ENCODE measurements at regions not wholly inside any gene's neighbourhood (a gene's known extent, or its start where the extent isn't known, plus 50 kb on each side); places are given as distances from the start of the nearest gene placed in this dataset.
A peak's percentile ranks its signal among the peaks of the same experiment; 100 is the strongest.
"Not testable (repeated sequence)": the region's sequence is repeated elsewhere in the genome, so short reads cannot be mapped to it uniquely, and the experiment has no call there.

DNA sequence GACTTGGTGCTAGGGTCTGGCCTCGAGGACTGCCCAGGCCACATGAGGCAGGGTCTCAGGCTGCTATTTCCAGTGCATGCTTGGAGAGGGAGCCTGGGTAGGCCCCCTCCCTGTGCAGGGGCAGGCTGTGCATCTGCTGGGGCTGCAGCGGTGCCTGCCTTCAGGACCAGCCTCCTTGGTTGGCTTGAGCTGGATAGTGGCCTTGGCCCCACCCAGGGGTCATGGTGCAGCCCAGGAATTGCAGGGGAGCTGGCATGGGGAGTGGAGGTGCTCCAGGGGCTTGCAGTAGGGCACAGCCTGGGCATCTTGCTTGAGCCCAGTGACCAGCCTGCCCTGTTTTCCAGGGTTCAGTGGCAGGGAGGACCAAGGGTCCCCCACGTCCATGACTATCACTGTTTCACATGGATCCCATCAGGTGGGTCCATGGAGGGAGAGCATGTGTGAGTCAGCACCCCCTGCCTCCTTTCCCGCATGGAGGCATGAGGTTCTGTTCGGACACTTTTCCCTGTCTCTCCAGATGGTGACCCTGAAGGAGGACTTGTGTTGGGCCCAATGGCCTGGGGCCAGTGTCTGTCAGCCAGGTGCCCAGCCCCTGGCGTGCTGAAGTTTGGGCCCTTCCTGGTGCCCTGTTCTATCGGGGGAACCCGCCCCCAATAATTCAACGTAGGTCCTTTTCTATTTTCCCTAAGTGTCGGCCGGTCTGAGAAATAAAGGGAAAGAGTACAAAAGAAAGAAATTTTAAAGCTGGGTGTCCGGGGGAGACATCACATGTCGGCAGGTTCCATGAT lies 218.6 kb downstream of the SNRPN start:
- 83% methylated on average over 13 of the region's 13 CpGs for WGBS
- Histone ChIP-seq H2BK5ac (ENCODE audit: low read depth, low read length, poor library complexity, severe bottlenecking) (no peak overlapping the region), H2BK120ac (ENCODE audit: low read depth, low read length) (no peak overlapping the region), H2BK12ac (ENCODE audit: low read length in 2 of 2) (no peak overlapping the region), H4K8ac (ENCODE audit: low read length) (peak overlapping the region; percentile 22), H3K27me3 (ENCODE audit: control insufficient read depth in 1 of 2, insufficient read depth in 1 of 2, low read length in 2 of 2) (no peaks in the 10 kb centered on the region), H3K4ac (ENCODE audit: low read depth in 1 of 2, low read length in 2 of 2) (no peak overlapping the region), H3K4me2 (ENCODE audit: low read length, poor library complexity, severe bottlenecking) (no peak overlapping the region), H3K23ac (ENCODE audit: low read length in 2 of 2) (no peak overlapping the region), H3K27ac (ENCODE audit: low read length, poor library complexity, severe bottlenecking) (no peak overlapping the region), H2AFZ (ENCODE audit: low read depth, low read length) (no peak overlapping the region), H3K4me3 (ENCODE audit: insufficient read depth in 1 of 2, low read depth in 1 of 2, low read length in 2 of 2) (no peak overlapping the region), H3K36me3 (ENCODE audit: control insufficient read depth in 1 of 2, insufficient read depth in 2 of 2, low read depth in 1 of 2, low read length in 2 of 2) (no peaks in the 10 kb centered on the region), H3K14ac (ENCODE audit: low read length in 2 of 2) (no peak overlapping the region), H3K79me1 (replicated peaks; ENCODE audit: low read length, poor library complexity, severe bottlenecking) (no peaks in the 10 kb centered on the region), H3K9ac (ENCODE audit: low read length) (no peak overlapping the region), H3K9me3 (ENCODE audit: control insufficient read depth, low read length) (peaks cover 12% of the 10 kb centered on the region), H2BK15ac (ENCODE audit: low read depth, poor library complexity, severe bottlenecking) (no peak overlapping the region), H3K18ac (ENCODE audit: low read depth in 1 of 2, low read length in 2 of 2) (no peak overlapping the region), H4K91ac (ENCODE audit: low read length) (no peak overlapping the region), H3K4me1 (ENCODE audit: control insufficient read depth, insufficient read depth, low read depth, low read length) (no peaks in the 10 kb centered on the region), H2AK5ac (ENCODE audit: low read length, severe bottlenecking) (no peak overlapping the region)
- DNase-seq, result no peak

DNA sequence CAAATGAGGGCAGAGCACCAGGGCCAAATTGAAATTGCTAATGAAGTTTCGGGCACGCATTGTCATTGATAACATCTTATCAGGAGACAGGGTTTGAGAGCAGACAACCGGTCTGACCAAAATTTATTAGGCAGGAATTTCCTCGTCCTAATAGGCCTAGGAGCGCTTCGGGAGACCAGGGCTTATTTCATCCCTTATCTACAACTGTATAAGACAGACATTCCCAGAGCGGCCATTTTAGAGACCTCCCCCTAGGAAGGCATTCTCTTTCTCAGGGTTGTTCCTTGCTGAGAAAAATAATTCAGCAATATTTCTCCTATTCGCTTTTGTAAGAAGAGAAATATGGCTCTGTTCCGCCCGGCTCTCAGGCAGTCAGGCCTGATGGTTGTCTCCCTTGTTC lies 219.4 kb downstream of the SNRPN start:
- H3K4me1 ChIP-seq (ENCODE audit: control insufficient read depth, insufficient read depth, low read depth, low read length); H3K4me3 ChIP-seq (ENCODE audit: insufficient read depth in 1 of 2, low read depth in 1 of 2, low read length in 2 of 2); H3K27ac ChIP-seq (ENCODE audit: low read length, poor library complexity, severe bottlenecking); H3K27me3 ChIP-seq (ENCODE audit: control insufficient read depth in 1 of 2, insufficient read depth in 1 of 2, low read length in 2 of 2); H3K23ac ChIP-seq (ENCODE audit: low read length in 2 of 2); H3K79me1 ChIP-seq (replicated peaks; ENCODE audit: low read length, poor library complexity, severe bottlenecking); H2BK5ac ChIP-seq (ENCODE audit: low read depth, low read length, poor library complexity, severe bottlenecking); H3K4me2 ChIP-seq (ENCODE audit: low read length, poor library complexity, severe bottlenecking); H3K4ac ChIP-seq (ENCODE audit: low read depth in 1 of 2, low read length in 2 of 2); H2AFZ ChIP-seq (ENCODE audit: low read depth, low read length); H3K18ac ChIP-seq (ENCODE audit: low read depth in 1 of 2, low read length in 2 of 2); H3K36me3 ChIP-seq (ENCODE audit: control insufficient read depth in 1 of 2, insufficient read depth in 2 of 2, low read depth in 1 of 2, low read length in 2 of 2); H4K8ac ChIP-seq (ENCODE audit: low read length); H2BK12ac ChIP-seq (ENCODE audit: low read length in 2 of 2); DNase-seq; H3K9ac ChIP-seq (ENCODE audit: low read length); H4K91ac ChIP-seq (ENCODE audit: low read length); H2BK15ac ChIP-seq (ENCODE audit: low read depth, poor library complexity, severe bottlenecking); H2BK120ac ChIP-seq (ENCODE audit: low read depth, low read length); H3K14ac ChIP-seq (ENCODE audit: low read length in 2 of 2); H2AK5ac ChIP-seq (ENCODE audit: low read length, severe bottlenecking): not testable (repeated sequence)
- 90% methylated on average over 10 of the region's 10 CpGs for WGBS
- H3K9me3 ChIP-seq (ENCODE audit: control insufficient read depth, low read length), result peaks cover 12% of the 10 kb centered on the region

DNA sequence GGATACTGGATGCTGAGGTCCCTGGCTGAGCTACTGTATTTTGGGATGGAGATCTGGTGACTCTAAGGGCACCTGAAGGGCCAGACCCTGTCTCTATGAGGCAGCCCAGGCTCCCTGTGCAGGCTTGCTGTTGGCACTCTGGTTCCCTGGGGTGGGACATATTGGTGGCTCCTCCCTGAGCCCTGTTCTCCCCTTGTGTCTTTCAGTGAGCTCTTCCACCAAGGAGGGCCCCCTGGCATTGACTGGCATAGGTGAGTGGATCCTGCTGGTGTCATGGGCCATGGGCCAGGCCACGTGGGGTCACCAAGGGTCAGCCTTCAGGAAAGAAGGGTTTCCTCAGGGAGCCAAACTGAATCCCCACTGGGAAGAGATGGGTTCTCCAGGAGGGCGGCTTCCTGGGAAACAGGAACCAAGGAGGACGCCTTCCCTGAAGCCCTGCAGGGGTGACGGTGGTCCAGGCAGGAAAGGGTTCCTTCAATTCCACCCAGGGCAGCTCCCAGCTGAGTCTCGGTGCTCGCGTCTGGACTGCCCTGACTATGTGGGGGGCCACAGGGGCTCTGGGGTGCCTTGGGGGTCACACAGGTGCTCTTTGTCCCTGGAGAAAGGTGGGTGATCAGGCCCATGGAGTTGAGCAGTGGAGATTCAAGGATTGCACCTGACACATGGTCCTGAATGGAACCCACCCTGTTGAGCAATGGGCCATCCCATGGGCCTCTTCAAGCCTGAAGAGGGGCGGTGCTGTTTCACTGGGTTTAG lies 220.4 kb downstream of the SNRPN start:
- no peak overlapping the region for H2BK15ac ChIP-seq (ENCODE audit: low read depth, poor library complexity, severe bottlenecking)
- no peak overlapping the region for H3K27ac ChIP-seq (ENCODE audit: low read length, poor library complexity, severe bottlenecking)
- no peak overlapping the region for H4K8ac ChIP-seq (ENCODE audit: low read length)
- no peak overlapping the region for H3K23ac ChIP-seq (ENCODE audit: low read length in 2 of 2)
- no peak for DNase-seq
- no peak overlapping the region for H2AK5ac ChIP-seq (ENCODE audit: low read length, severe bottlenecking)
- no peak overlapping the region for H2AFZ ChIP-seq (ENCODE audit: low read depth, low read length)
- no peak overlapping the region for H3K14ac ChIP-seq (ENCODE audit: low read length in 2 of 2)
- H3K4ac ChIP-seq (ENCODE audit: low read depth in 1 of 2, low read length in 2 of 2), result no peak overlapping the region
- no peak overlapping the region for H2BK120ac ChIP-seq (ENCODE audit: low read depth, low read length)
- no peak overlapping the region for H3K9ac ChIP-seq (ENCODE audit: low read length)
- H3K79me1 ChIP-seq (replicated peaks; ENCODE audit: low read length, poor library complexity, severe bottlenecking), result no peaks in the 10 kb centered on the region
- no peak overlapping the region for H3K18ac ChIP-seq (ENCODE audit: low read depth in 1 of 2, low read length in 2 of 2)
- H3K27me3 ChIP-seq (ENCODE audit: control insufficient read depth in 1 of 2, insufficient read depth in 1 of 2, low read length in 2 of 2), result no peaks in the 10 kb centered on the region
- no peak overlapping the region for H3K4me3 ChIP-seq (ENCODE audit: insufficient read depth in 1 of 2, low read depth in 1 of 2, low read length in 2 of 2)
- H3K9me3 ChIP-seq (ENCODE audit: control insufficient read depth, low read length), result peaks cover 12% of the 10 kb centered on the region
- peak overlapping the region; percentile 5 for H4K91ac ChIP-seq (ENCODE audit: low read length)
- H2BK5ac ChIP-seq (ENCODE audit: low read depth, low read length, poor library complexity, severe bottlenecking), result no peak overlapping the region
- no peak overlapping the region for H3K4me2 ChIP-seq (ENCODE audit: low read length, poor library complexity, severe bottlenecking)
- H3K36me3 ChIP-seq (ENCODE audit: control insufficient read depth in 1 of 2, insufficient read depth in 2 of 2, low read depth in 1 of 2, low read length in 2 of 2), result no peaks in the 10 kb centered on the region
- H3K4me1 ChIP-seq (ENCODE audit: control insufficient read depth, insufficient read depth, low read depth, low read length), result no peaks in the 10 kb centered on the region
- 75% methylated on average over 8 of the region's 8 CpGs for WGBS
- H2BK12ac ChIP-seq (ENCODE audit: low read length in 2 of 2), result no peak overlapping the region

DNA sequence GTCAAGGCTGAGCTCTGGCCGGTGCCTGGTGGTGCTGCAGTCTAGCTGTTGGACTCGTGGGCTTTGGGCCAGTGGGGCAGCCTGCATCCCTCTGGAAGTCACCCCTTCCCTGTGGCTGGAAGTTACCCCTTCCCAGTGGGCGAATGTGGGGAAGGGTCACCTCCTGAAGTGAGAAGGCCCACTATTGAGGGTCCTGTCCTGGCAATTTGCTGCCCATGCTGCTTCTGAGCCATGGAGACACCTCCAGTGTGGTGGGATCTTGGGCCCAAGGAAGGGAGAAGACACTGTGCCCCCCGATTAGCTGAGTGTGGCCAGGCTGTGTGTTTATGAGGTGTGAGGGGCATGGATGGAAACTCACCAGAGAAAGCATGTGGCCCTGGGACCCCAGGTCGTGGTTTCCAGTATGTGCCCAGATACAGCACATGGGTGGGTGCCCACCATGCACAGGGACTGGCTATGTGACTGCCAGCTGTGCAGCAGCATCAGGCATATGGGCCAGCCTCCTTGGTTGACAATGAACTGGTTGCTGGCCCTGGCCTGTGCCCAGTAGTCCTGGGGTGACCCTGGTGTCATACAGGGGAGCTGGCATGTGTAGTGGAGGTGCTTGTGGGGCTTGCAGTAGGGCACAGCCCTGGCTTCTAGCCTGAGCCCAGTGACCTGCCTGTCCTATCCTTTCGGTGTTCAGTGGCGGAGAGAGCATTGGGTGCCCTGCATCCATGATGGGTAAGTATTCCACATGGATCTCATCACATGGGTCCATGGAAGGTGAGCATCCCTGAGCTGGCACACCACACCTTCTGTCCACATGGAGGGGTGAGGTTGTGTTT lies 221.2 kb downstream of the SNRPN start:
- Histone ChIP-seq H4K91ac (ENCODE audit: low read length) (peak overlapping the region; percentile 5), H4K8ac (ENCODE audit: low read length) (no peak overlapping the region), H2AK5ac (ENCODE audit: low read length, severe bottlenecking) (no peak overlapping the region), H3K18ac (ENCODE audit: low read depth in 1 of 2, low read length in 2 of 2) (no peak overlapping the region), H3K9ac (ENCODE audit: low read length) (no peak overlapping the region), H3K14ac (ENCODE audit: low read length in 2 of 2) (no peak overlapping the region), H3K4ac (ENCODE audit: low read depth in 1 of 2, low read length in 2 of 2) (no peak overlapping the region), H3K27me3 (ENCODE audit: control insufficient read depth in 1 of 2, insufficient read depth in 1 of 2, low read length in 2 of 2) (no peaks in the 10 kb centered on the region), H2BK12ac (ENCODE audit: low read length in 2 of 2) (no peak overlapping the region), H3K4me2 (ENCODE audit: low read length, poor library complexity, severe bottlenecking) (no peak overlapping the region), H3K9me3 (ENCODE audit: control insufficient read depth, low read length) (peaks cover 12% of the 10 kb centered on the region), H3K4me3 (ENCODE audit: insufficient read depth in 1 of 2, low read depth in 1 of 2, low read length in 2 of 2) (no peak overlapping the region), H3K79me1 (replicated peaks; ENCODE audit: low read length, poor library complexity, severe bottlenecking) (no peaks in the 10 kb centered on the region), H3K27ac (ENCODE audit: low read length, poor library complexity, severe bottlenecking) (no peak overlapping the region), H3K4me1 (ENCODE audit: control insufficient read depth, insufficient read depth, low read depth, low read length) (no peaks in the 10 kb centered on the region), H3K23ac (ENCODE audit: low read length in 2 of 2) (no peak overlapping the region), H2BK15ac (ENCODE audit: low read depth, poor library complexity, severe bottlenecking) (no peak overlapping the region), H2BK5ac (ENCODE audit: low read depth, low read length, poor library complexity, severe bottlenecking) (no peak overlapping the region), H3K36me3 (ENCODE audit: control insufficient read depth in 1 of 2, insufficient read depth in 2 of 2, low read depth in 1 of 2, low read length in 2 of 2) (no peaks in the 10 kb centered on the region), H2BK120ac (ENCODE audit: low read depth, low read length) (no peak overlapping the region), H2AFZ (ENCODE audit: low read depth, low read length) (no peak overlapping the region)
- DNase-seq, result no peak
- WGBS, result 60% methylated on average over 7 of the region's 7 CpGs
